ENCODE measurements at regions not wholly inside any gene's neighbourhood (a gene's known extent, or its start where the extent isn't known, plus 50 kb on each side); places are given as distances from the start of the nearest gene placed in this dataset.

DNA sequence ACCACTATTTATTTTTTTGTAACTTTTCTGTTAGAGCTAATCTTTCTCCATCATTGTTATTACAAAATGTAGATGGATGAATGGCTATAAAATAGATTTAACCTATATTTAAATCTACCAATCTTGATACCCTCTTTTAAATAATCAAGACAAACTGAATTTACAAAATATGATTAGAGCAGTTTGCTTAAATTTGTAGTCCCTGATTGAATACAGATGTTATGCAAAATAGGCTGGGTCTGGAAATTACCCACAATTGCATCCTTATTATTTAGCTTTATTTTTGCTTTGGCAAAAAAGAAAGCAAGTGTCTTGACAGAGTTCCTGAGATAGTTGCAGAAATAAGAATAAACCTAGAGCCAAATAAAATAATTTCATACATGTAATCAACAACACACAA, 352.8 kb downstream of the KLF12 start:
- TF ChIP-seq, protein P1, sequence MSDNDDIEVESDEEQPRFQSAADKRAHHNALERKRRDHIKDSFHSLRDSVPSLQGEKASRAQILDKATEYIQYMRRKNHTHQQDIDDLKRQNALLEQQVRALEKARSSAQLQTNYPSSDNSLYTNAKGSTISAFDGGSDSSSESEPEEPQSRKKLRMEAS (CRISPR knock-in tag; IDR thresholded peaks at IDR 0.05) = no peak
- TF ChIP-seq ZNF396 (CRISPR knock-in tag; IDR thresholded peaks at IDR 0.05; ENCODE audit: borderline replicate concordance) (no peak), NFYB (CRISPR knock-in tag; conservative IDR thresholded peaks at IDR 0.05; ENCODE audit: low read depth) (no peak), ATF1 (CRISPR knock-in tag; IDR thresholded peaks at IDR 0.05) (no peak), ZNF423 (CRISPR knock-in tag; IDR thresholded peaks at IDR 0.05) (no peak), MXD4 (CRISPR knock-in tag; IDR thresholded peaks at IDR 0.05; ENCODE audit: borderline replicate concordance) (no peak)
- TF ChIP-seq, protein P2, sequence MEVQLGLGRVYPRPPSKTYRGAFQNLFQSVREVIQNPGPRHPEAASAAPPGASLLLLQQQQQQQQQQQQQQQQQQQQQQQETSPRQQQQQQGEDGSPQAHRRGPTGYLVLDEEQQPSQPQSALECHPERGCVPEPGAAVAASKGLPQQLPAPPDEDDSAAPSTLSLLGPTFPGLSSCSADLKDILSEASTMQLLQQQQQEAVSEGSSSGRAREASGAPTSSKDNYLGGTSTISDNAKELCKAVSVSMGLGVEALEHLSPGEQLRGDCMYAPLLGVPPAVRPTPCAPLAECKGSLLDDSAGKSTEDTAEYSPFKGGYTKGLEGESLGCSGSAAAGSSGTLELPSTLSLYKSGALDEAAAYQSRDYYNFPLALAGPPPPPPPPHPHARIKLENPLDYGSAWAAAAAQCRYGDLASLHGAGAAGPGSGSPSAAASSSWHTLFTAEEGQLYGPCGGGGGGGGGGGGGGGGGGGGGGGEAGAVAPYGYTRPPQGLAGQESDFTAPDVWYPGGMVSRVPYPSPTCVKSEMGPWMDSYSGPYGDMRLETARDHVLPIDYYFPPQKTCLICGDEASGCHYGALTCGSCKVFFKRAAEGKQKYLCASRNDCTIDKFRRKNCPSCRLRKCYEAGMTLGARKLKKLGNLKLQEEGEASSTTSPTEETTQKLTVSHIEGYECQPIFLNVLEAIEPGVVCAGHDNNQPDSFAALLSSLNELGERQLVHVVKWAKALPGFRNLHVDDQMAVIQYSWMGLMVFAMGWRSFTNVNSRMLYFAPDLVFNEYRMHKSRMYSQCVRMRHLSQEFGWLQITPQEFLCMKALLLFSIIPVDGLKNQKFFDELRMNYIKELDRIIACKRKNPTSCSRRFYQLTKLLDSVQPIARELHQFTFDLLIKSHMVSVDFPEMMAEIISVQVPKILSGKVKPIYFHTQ (CRISPR knock-in tag; IDR thresholded peaks at IDR 0.05) = no peak
- TF ChIP-seq, protein P3, sequence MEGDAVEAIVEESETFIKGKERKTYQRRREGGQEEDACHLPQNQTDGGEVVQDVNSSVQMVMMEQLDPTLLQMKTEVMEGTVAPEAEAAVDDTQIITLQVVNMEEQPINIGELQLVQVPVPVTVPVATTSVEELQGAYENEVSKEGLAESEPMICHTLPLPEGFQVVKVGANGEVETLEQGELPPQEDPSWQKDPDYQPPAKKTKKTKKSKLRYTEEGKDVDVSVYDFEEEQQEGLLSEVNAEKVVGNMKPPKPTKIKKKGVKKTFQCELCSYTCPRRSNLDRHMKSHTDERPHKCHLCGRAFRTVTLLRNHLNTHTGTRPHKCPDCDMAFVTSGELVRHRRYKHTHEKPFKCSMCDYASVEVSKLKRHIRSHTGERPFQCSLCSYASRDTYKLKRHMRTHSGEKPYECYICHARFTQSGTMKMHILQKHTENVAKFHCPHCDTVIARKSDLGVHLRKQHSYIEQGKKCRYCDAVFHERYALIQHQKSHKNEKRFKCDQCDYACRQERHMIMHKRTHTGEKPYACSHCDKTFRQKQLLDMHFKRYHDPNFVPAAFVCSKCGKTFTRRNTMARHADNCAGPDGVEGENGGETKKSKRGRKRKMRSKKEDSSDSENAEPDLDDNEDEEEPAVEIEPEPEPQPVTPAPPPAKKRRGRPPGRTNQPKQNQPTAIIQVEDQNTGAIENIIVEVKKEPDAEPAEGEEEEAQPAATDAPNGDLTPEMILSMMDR (IDR thresholded peaks at IDR 0.05) = no peak
- TF ChIP-seq, protein P4, sequence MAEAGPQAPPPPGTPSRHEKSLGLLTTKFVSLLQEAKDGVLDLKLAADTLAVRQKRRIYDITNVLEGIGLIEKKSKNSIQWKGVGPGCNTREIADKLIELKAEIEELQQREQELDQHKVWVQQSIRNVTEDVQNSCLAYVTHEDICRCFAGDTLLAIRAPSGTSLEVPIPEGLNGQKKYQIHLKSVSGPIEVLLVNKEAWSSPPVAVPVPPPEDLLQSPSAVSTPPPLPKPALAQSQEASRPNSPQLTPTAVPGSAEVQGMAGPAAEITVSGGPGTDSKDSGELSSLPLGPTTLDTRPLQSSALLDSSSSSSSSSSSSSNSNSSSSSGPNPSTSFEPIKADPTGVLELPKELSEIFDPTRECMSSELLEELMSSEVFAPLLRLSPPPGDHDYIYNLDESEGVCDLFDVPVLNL (CRISPR knock-in tag; IDR thresholded peaks at IDR 0.05; ENCODE audit: borderline replicate concordance, low read depth) = no peak

Data from WTC11 (cell line).